ENCODE measurements at regions not wholly inside any gene's neighbourhood (a gene's known extent, or its start where the extent isn't known, plus 50 kb on each side); places are given as distances from the start of the nearest gene placed in this dataset.

- Histone ChIP-seq H3K27me3 (no peaks in the 10 kb centered on the region), H3K4me3 (no peak overlapping the region), H3K36me3 (no peaks in the 10 kb centered on the region), H3K4me1 (no peaks in the 10 kb centered on the region), H3K9me3 (no peaks in the 10 kb centered on the region), H3K27ac (no peak overlapping the region)
- TF ChIP-seq POLR2A (IDR thresholded peaks at IDR 0.05), result no peak
- TF ChIP-seq CTCF (IDR thresholded peaks at IDR 0.05 in 4 of 5, conservative IDR thresholded peaks at IDR 0.05 in 1 of 5), result no peak
- DNase-seq (no peak), ATAC-seq (no peak)
- in situ Hi-C loops (cut with MboI; ENCODE audit: low sequenced_read_pairs in 4 of 4) (no loop called here), intact Hi-C loops (cut with DNase I; ENCODE audit: low total_unique reads) (no loop called here)
Measured at GRCh38 chr18:47457614-47458013, 206.2 kb upstream of the SKOR2 start.

GRCh38 chr18:47453038-47453437 is 201.6 kb upstream of the SKOR2 start:
- Histone ChIP-seq H3K27me3 (no peaks in the 10 kb centered on the region), H3K36me3 (no peaks in the 10 kb centered on the region), H3K4me1 (no peaks in the 10 kb centered on the region), H3K4me3 (no peak overlapping the region), H3K9me3 (no peaks in the 10 kb centered on the region), H3K27ac (no peak overlapping the region)
- TF ChIP-seq POLR2A (IDR thresholded peaks at IDR 0.05) (no peak), CTCF (IDR thresholded peaks at IDR 0.05 in 4 of 5, conservative IDR thresholded peaks at IDR 0.05 in 1 of 5) (no peak)
- in situ Hi-C loops (cut with MboI; ENCODE audit: low sequenced_read_pairs in 4 of 4) (no loop called here), intact Hi-C loops (cut with DNase I; ENCODE audit: low total_unique reads) (no loop called here)
- ATAC-seq, result no peak
- DNase-seq, result no peak

- no peaks in the 10 kb centered on the region for H3K36me3 ChIP-seq
- ATAC-seq (no peak), DNase-seq (no peak)
- H3K27ac ChIP-seq, result no peak overlapping the region
- TF ChIP-seq CTCF (IDR thresholded peaks at IDR 0.05 in 4 of 5, conservative IDR thresholded peaks at IDR 0.05 in 1 of 5), result no peak
- TF ChIP-seq POLR2A (IDR thresholded peaks at IDR 0.05), result no peak
- H3K27me3 ChIP-seq, result no peaks in the 10 kb centered on the region
- H3K4me3 ChIP-seq, result no peak overlapping the region
- H3K4me1 ChIP-seq, result no peaks in the 10 kb centered on the region
- no peaks in the 10 kb centered on the region for H3K9me3 ChIP-seq
- in situ Hi-C loops (cut with MboI; ENCODE audit: low sequenced_read_pairs in 4 of 4), result no loop called here
- intact Hi-C loops (cut with DNase I; ENCODE audit: low total_unique reads), result no loop called here
Measured at GRCh38 chr18:47448956-47449355, 197.5 kb upstream of the SKOR2 start.

GRCh38 chr18:47441914-47442313 is 190.5 kb upstream of the SKOR2 start:
- Histone ChIP-seq H3K9me3 (no peaks in the 10 kb centered on the region), H3K36me3 (no peaks in the 10 kb centered on the region), H3K4me3 (no peak overlapping the region), H3K27ac (no peak overlapping the region), H3K27me3 (no peaks in the 10 kb centered on the region), H3K4me1 (no peaks in the 10 kb centered on the region)
- intact Hi-C loops (cut with DNase I; ENCODE audit: low total_unique reads), result no loop called here
- TF ChIP-seq CTCF (IDR thresholded peaks at IDR 0.05 in 4 of 5, conservative IDR thresholded peaks at IDR 0.05 in 1 of 5) (no peak), POLR2A (IDR thresholded peaks at IDR 0.05) (no peak)
- in situ Hi-C loops (cut with MboI; ENCODE audit: low sequenced_read_pairs in 4 of 4), result no loop called here
- DNase-seq (no peak), ATAC-seq (no peak)

GRCh38 chr18:47438001-47438400 is 186.5 kb upstream of the SKOR2 start:
- H3K4me1 ChIP-seq, result no peaks in the 10 kb centered on the region
- intact Hi-C loops (cut with DNase I; ENCODE audit: low total_unique reads) (no loop called here), in situ Hi-C loops (cut with MboI; ENCODE audit: low sequenced_read_pairs in 4 of 4) (no loop called here)
- TF ChIP-seq CTCF (IDR thresholded peaks at IDR 0.05 in 4 of 5, conservative IDR thresholded peaks at IDR 0.05 in 1 of 5), result no peak
- no peak for TF ChIP-seq POLR2A (IDR thresholded peaks at IDR 0.05)
- H3K36me3 ChIP-seq, result no peaks in the 10 kb centered on the region
- no peaks in the 10 kb centered on the region for H3K27me3 ChIP-seq
- H3K9me3 ChIP-seq, result no peaks in the 10 kb centered on the region
- no peak overlapping the region for H3K27ac ChIP-seq
- no peak overlapping the region for H3K4me3 ChIP-seq
- DNase-seq, result no peak
- ATAC-seq, result no peak

Measured in gastrocnemius medialis (tissue), 4 donors.